NOMO-1 treated with dmso at 0.1 percent for 144 hours (cell line): ENCODE measurements at regions not wholly inside any gene's neighbourhood (a gene's known extent, or its start where the extent isn't known, plus 50 kb on each side); places are given as distances from the start of the nearest gene placed in this dataset.

Experiments used
- DNase-seq: peaks from one replicate; lab custom pipeline; 2025; ENCODE audit not compliant: unreplicated experiment; lab: John Stamatoyannopoulos, UW

DNA sequence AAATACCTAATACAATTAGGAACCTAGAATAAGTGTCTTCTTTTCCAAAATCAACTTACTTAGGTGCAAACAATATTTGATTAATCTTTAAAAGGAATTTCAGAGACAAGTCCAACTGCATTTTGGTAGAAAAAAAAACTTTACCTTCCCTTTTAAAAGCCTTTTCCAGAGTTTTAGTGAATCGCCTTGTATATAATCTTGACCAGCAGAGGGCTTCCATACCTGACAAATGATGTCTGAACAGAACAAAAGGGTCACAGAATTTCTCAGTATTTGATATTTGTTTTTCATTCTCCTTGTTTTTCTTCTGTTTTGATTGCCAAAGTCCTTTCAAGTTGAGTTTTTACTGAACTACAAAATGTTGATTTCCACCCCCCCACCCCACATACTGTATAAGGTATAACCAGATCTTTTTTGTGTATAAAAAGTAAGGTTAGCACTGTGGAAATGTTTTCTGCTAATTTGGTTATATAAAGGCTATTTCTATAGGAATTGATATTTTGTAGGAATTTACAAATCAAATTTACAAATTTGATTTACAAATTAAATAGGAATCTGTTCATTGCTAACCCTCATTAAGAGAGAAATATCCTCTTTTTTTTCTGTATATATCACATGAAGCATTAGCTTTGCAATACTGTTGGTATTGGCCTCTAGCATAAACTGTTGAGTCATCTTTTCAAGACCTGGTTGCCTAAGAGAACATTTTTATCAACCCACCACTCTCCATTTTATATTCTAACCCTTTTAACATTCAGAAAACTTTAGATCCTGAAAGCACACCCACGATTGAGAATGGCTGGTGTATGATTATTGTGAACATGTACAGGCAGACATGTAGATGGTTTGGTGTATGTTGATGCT is 464.1 kb upstream of the RARB start:
- DNase-seq = no peak

DNA sequence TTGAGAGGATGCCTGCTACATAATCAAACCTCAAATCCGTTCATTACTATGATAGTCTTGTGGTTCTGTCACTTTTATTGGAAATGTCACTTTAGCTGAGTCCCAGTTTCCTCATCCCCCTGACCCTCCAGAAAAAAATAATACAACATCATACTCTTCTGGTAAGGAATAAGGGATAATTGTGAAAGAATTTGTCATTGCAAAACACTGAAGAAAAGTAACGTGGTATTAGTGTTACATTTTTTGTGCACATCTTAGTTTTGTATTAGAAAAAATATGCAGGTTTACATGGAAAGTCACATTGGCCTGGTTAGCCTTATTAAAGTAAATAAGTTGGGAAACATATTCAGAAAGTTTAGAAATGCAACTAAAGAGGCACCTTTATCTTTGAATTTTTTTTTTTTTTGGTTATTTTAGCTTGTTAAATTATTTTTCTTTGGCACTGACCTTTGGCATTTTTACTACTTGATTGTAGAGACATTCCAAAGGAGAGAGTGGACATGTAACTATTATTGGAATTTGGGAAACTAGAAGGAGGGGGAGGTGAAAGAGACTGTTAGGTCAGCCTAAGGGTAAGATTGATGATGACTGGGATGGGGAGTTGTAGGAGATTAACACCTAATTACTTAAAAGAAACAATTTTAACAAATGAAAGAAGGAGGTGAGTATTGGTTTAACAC is 462.2 kb upstream of the RARB start:
- DNase-seq = no peak

DNA sequence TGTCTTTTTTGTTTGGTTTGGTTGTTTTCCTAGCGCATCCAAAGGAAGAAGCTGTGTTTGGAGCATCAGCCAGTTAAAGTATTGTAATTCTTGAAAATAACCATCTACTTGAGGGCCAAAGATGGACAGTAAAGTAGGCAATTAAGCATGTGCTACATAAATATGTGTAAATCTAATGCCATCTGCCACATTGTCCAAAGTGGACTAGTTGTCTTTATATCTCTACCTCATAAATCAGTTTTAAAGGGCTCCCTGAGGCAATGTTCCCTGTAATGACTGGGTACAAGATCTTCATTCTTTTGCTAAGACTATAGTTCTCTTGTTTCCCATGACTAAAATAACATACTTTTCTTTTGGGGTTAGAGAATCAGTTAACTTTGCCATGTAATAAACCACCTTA is 460.0 kb upstream of the RARB start:
- DNase-seq = no peak

DNA sequence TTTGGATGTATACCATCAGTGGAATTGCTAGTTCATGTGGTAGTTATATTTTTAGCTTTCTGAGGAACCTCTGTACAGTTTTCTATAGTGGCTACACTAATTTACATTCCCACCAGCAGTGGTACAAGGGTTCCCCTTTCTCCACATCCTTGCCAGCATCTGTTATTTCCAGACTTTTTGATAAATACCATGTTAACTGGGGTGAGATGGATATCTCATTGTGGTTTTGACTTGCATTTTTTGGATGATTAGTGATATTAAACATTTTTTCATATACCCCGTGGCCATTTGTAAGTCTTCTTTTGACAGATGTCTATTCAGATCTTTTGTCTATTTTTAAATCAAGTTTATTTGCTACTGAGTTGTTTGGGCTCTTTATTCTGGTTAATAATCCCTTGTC is 455.6 kb upstream of the RARB start:
- DNase-seq = no peak

DNA sequence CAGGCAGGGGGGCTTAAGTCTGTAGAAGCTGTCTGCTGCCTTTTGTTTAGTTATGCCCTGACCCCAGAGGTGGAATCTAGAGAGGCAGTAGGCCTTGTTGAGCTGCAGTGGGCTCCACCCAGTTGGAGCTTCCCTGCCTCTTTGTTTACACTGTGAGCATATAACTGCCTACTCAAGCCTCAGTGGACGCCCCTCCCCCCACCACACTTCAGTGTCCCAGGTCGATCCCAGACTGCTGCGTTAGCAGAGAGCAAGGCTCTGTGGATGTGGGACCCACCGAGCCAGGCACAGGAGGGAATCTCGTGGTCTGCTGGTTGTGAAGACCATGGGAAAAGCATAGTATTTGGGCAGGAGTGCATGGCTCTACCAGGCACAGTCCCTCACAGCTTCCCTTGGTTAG is 446.8 kb upstream of the RARB start:
- no peak for DNase-seq

DNA sequence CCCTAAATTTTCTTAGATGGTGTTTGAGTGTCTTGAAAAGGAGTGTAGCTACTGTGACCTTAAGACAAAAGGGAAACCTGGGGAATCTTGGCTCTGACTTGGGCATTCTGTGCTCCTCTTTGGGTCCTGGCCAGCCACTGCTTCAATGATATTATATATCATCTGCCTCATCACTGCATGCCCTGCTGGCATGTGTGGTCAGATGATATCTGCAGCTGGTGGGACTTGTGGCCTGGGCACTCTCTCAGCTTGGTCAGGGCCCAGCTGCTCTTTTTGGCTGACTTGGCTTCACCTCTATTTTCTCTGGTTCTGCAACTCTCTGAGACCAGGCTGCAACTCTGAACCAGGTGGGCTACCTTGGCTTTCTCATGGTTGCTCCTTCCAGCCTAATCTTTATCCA is 446.1 kb upstream of the RARB start:
- no peak for DNase-seq

DNA sequence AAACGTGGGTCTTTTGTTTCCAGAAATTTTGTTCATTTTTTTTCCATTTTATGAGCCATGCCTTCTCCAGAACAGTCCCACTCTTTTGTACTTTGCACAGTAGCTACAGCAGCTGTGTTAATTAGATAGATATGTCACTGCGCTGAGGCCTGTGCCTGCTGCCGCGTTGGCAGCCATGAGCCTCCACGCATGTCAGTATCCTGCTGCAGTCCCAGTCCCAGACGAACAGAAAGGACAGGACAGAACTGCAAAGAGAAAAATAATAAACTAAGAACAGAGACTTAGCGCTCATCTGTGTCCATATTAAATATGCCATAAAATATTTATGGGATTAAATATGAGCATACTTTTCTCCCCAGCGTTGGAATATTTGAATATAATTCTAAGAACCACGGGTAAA is 442.4 kb upstream of the RARB start:
- no peak for DNase-seq

DNA sequence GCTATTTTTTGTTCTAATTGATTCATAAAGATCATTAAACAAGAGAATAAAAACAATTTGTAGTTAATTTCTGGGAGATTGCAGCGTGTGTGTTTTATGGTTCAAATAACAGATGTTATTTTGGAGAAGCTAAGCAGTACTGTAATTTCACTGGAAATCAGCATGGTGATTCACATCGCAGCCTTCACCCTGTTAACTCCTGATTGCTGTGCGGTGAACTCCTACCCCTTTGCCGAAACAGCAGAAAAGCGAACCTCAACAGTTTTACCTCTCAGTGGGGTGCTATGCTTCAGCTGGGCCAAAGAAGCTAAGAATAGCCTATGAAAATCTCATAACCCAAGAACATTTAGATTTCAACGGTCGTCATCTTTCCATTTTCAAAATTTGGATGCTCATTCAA is 441.5 kb upstream of the RARB start:
- DNase-seq = no peak

DNA sequence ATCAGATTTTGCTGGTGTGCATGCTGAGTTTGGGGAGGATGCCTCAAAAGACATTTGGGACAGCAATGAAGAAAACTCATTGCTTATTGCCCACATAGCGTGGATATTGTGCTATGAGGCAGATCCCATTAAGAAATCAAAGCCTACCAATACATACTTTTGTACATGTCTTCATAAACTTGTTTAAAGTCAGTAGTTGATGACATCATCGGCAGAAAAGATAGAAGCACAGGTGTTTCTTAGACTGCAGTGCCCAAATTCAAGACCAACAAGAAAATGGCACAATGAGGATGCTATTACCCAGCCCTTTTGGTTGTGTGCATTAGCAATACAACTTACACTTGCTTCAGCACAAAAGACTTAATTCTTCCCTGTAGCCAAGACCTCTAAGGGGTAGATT is 428.7 kb upstream of the RARB start:
- no peak for DNase-seq

DNA sequence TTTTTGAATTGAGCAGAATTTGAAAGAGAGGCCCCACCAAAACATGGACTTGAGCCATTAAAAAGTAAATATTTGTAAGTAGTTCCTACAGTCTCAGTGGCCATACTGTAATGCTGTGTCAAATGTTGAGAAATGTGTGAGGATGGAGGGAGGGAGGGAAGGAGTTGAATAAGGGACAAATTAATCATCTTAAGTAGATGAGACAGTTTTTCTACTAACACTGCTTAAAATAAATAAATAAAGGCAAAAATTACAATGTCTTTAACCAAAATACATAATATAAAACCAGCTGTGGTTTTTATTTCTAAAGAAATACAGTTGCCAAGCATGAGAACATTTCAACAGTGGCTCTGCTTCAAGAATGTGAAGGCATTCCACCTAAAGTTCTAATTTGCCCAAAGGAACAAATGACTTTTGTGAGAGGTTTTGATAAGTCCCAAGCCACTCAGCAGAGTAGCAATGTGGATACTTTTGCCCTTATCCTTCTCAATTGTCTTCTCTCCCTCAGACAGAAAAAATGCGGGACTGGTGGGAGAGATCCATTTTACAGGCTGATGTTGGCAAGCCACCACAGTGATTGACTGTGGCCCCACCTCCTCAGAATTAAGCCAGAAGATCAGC is 427.0 kb upstream of the RARB start:
- no peak for DNase-seq

DNA sequence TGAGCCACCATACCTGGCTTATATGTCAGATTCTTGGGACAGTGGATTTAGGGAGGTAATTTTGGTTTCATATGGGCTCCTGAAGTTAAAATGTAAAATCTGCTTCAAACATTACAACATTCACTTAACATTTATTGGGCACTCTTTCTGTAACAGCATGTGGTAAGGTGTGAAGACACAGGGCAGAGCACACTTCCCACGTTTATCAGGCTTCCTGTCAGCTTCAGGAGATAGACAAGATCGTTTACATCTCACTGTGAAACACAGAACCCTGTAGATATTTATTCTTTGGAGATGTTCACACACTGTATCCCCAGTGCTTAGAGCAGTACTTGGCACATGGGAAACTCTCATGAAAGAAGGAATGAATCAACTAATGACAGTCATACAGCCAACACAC is 426.0 kb upstream of the RARB start:
- no peak for DNase-seq

DNA sequence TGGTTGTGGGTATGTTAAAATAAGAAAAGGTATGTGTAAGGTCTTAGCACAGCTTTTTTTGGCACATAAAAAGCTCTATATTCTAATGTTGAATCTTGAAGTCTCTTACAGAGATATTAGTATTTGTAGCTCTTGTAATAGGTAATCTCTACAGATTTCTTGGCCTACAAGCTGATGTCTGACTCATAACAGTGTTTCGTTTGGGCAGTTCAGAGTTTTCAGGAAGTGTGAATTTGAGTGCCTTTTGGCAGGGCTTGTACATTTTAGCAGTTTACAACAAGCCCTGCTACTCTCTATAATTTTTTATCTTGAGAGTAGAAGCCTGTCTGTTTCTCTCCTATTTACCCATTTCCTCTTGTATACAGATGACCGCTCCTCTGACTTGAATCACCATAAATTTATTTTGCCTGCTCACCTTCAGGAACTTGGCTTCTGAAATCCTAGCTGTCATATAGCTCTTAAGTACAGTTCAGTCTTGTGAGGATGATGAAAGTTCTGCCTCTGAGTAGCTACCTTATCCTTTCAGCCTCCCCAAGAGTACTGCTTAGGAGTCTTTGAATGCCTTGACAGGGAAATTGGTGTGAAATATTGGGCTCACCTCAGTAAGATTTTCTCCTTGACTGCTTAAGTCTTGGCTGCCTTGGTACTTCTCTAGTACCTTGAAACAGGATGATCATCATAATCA is 419.9 kb upstream of the RARB start:
- no peak for DNase-seq

DNA sequence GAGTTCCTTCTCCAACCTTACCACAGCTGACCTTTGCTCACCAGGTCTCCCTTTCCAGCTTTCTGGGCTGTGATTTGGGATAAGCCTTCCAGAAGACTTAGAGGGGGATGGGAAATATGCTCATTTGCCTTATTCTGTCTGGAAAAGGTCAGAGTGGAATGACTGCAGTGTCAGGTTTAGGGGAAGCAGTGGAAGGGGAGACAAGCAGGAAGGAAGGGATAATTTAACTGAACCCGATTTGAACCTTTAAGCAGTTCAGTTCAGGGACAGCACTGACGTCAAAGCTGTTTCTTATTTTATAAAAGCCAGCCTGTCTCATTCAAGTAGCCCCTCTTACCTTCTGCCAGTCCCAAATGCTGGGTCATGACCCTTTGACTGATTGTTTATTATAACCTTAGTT is 418.4 kb upstream of the RARB start:
- DNase-seq = no peak

DNA sequence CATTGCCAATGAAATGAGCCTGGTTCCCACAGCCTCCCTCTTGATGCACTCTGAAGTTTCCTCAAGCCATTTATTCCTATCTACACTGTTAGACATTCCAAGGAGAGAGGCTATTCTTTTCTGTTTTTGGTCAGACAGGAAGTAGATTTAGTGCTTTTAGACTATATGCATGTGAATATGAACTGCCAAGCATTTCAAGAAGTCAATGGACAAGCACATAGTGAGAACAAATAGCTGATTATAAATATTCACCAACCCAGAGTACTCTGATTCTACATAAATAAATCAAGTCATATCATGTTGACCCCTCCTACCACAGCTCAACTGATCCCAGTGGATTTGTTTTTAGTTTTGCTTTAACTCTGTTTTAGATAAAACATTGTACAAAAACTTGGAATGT is 412.5 kb upstream of the RARB start:
- no peak for DNase-seq

DNA sequence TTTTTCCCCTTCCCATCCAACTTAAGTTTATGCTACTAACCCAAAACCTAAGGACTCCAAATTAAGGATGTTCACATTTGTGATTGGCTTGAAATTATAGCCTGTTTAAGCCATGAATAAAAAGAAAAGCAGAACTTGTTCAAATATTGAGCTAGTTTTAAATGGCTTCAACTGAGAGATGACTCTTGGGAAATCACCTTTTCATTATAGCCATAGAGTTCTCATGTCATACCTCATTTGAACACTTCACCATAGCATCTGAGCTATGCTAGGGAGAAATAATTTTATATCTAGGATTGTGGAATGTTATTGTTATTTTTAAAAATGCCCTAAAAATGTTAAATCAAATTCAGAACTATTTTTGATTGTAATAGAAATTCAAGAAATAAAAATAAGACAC is 409.2 kb upstream of the RARB start:
- DNase-seq = no peak

DNA sequence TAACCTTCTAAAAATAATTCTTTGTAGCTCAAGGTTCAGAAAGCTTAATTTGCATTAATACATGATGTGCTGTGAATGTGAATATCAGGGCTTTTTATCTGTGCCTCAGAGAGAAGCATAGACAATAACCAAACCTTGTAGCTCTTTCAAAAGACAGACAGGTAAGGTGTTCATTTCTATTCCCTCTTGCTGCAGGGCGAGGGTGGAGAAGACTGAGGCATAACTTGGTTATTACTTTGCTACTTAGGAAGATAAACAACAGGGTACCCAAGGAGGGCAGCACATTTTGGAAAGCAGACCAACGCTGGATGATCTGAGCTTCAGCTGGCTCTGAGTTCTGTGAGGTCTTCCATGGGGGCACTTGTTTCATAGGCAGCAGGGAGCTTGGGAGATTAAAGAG is 408.6 kb upstream of the RARB start:
- no peak for DNase-seq

DNA sequence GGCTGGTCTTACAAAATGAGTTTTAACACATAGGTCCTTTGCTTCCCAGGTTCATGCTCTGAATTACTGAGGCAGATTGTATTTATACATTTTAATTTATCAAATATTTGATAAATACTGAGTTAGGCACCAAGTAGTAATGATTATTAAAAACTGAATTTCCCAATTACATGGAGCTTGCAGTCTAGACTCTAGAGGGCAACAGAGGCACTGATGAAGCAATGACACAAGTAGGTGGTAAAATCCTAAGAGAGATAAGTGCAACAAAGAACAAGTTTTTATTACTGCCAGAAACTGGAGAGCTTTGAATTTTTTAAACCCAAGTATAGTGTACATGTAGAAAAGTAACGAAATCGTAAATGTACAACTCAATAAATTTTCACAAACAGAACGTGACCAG is 406.2 kb upstream of the RARB start:
- DNase-seq = no peak

DNA sequence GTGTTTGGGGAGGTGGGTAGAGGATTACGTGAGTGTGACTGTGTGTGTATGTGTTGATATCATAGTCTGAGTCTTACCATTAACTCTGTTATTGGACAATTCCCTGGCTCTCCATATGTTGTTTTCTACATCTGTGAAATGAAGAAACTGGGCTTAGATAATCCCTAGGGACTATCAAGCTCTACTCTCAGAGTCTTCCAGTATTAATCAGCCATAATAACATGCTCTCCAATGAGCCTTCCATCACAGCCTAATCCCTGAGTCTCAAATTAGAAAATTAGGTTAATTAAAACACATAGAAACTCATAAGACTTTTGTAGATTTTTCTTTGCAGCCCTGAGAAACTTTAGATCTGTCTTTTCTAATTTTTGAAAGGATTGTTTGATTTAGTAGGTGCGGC is 404.2 kb upstream of the RARB start:
- DNase-seq = no peak

DNA sequence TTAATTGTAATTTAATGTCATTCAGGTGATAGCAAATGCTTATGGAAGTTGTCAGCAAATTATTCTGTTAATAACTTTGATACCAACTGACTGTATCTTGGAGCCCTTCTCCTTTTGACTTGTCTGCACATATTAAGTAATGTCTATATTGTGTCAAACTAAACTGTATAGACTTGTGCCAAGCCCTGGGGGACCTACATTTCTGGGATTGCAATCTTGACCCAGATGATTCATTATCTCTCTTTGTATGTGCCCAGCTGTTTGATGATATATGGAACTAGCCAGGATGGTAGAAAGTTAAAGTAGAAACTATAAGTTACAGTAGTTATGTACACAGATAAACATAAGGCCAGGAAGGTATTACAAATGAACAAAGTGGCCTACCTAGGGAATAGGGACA is 402.8 kb upstream of the RARB start:
- DNase-seq = no peak

DNA sequence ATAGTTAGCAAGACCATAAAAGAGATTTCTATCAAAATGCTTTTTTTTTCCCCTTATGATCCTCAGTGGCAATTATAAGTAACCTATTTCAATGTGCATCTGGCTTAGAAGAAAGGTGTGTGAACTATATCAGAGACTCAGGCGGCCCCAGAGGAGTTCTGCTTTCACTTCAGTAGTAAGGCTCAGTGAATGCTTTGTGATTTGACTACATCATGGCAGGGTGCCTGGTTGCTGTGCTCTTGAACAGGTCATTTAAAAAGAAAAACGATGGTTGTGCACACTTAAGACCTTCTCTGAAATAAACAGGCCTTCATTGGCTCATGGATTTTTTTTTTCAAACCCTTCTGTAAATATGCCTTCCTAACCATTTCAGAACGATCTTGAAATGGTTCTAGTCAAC is 400.4 kb upstream of the RARB start:
- DNase-seq = no peak

DNA sequence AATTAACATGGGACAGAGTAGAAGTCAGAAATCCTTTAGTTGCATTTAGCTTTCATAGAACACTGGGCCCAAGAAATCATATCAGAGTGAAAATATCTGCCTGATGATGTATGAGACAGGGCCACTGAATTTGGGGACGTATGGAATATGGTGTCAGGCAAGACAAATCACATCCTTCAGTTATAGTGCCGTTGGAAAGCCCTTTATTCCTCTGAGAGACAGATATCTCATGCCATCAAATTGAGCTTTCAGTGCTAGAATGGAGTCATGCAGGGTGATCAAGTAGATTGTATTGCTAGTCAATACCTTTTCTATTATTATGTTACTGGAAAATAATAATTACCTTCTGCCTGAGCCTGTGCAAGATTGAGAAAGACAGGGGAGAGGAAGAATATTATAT is 398.2 kb upstream of the RARB start:
- no peak for DNase-seq

DNA sequence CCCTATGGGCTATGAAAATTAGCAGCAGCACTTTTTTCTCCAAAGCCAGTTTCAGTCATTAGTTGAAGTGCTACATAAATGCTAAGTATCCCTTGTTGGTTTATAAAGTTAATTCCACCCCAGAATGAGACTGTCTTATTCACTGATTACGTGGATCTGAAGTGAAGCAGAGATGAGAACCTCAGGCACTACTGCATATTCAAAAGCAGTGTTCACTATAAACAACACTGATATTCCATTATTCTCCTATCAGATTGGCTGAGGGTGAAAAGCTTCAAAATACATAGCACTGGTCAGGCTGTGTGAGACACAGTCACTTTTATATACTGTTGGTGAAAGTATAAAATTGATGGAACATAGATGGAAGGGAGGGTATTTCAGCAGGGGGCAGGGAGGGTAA is 395.7 kb upstream of the RARB start:
- DNase-seq = no peak
